H9 (cell line): ENCODE measurements at regions not wholly inside any gene's neighbourhood (a gene's known extent, or its start where the extent isn't known, plus 50 kb on each side); places are given as distances from the start of the nearest gene placed in this dataset.

Experiments used
- DNase-seq: peaks from one replicate; pipeline ENCODE4 v3.0.0-alpha.2; 2017
- H2AFZ ChIP-seq: one replicate; pipeline ENCODE4 v1.6.1; 2013; ENCODE audit warnings: mild to moderate bottlenecking, low read length, control low read depth, moderate library complexity
- H2AK5ac ChIP-seq: 2 replicates; pipeline ENCODE4 v1.6.1; 2013; ENCODE audit warnings: low read length, control low read depth, mixed read lengths; ENCODE audit not compliant: insufficient read length
- H2BK120ac ChIP-seq: one replicate; pipeline ENCODE4 v1.6.1; 2013; ENCODE audit warnings: low read depth, mild to moderate bottlenecking, low read length, control low read depth, inconsistent platforms; ENCODE audit not compliant: poor library complexity, severe bottlenecking
- H2BK12ac ChIP-seq: 2 replicates; pipeline ENCODE4 v1.6.1; 2013; ENCODE audit warnings: low read length, control low read depth, mixed read lengths, low read depth; ENCODE audit not compliant: insufficient read length
- H2BK15ac ChIP-seq: 2 replicates; pipeline ENCODE4 v1.6.1; 2013; ENCODE audit warnings: low read depth, low read length, control low read depth
- H2BK20ac ChIP-seq: one replicate; pipeline ENCODE4 v1.6.1; 2013; ENCODE audit warnings: low read depth, mild to moderate bottlenecking, low read length, control low read depth, inconsistent platforms; ENCODE audit not compliant: poor library complexity, severe bottlenecking
- H2BK5ac ChIP-seq: 2 replicates; pipeline ENCODE4 v1.6.1; 2013; ENCODE audit warnings: low read length, control low read depth, mixed read lengths; ENCODE audit not compliant: insufficient read length
- H3K14ac ChIP-seq: 2 replicates; pipeline ENCODE4 v1.6.1; 2013; ENCODE audit warnings: low read length, control low read depth; ENCODE audit not compliant: insufficient read depth
- H3K18ac ChIP-seq: 2 replicates; pipeline ENCODE4 v1.6.1; 2013; ENCODE audit warnings: low read depth, mild to moderate bottlenecking, mixed read lengths, low read length, control low read depth; ENCODE audit not compliant: insufficient read length
- H3K23ac ChIP-seq: 2 replicates; pipeline ENCODE4 v1.6.1; 2013; ENCODE audit warnings: low read length, control low read depth, mixed read lengths, low read depth; ENCODE audit not compliant: insufficient read length
- H3K23me2 ChIP-seq: 2 replicates; pipeline ENCODE4 v1.6.1; 2013; ENCODE audit warnings: low read depth, mild to moderate bottlenecking, mixed read lengths, low read length, control low read depth; ENCODE audit not compliant: insufficient read length, poor library complexity, severe bottlenecking
- H3K27ac ChIP-seq: 2 replicates; pipeline ENCODE4 v1.5.1; 2013; ENCODE audit warnings: low read length, control low read depth, mixed read lengths, low read depth; ENCODE audit not compliant: insufficient read length
- H3K27me3 ChIP-seq: 2 replicates; pipeline ENCODE4 v1.6.1; 2013; ENCODE audit warnings: low read length, control low read depth, inconsistent platforms; ENCODE audit not compliant: insufficient read depth
- H3K4ac ChIP-seq: 2 replicates; pipeline ENCODE4 v1.6.1; 2013; ENCODE audit warnings: low read depth, mild to moderate bottlenecking, control low read depth, inconsistent platforms, low read length, moderate library complexity
- H3K4me1 ChIP-seq: 2 replicates; pipeline ENCODE4 v1.6.1; 2013; ENCODE audit warnings: low read length, control low read depth, inconsistent platforms; ENCODE audit not compliant: insufficient read depth
- H3K4me2 ChIP-seq: 2 replicates; pipeline ENCODE4 v1.6.1; 2013; ENCODE audit warnings: low read length, control low read depth, mixed read lengths; ENCODE audit not compliant: insufficient read length, insufficient read depth
- H3K56ac ChIP-seq: 2 replicates; pipeline ENCODE4 v1.6.1; 2013; ENCODE audit warnings: low read depth, mild to moderate bottlenecking, mixed read lengths, low read length, control low read depth; ENCODE audit not compliant: insufficient read length
- H3K79me1 ChIP-seq: 2 replicates; pipeline ENCODE4 v1.6.1; 2013; ENCODE audit warnings: low read depth, mild to moderate bottlenecking, moderate library complexity, low read length, control low read depth, inconsistent platforms; ENCODE audit not compliant: insufficient read depth, poor library complexity, severe bottlenecking
- H3K79me2 ChIP-seq: 2 replicates; pipeline ENCODE4 v1.6.1; 2013; ENCODE audit warnings: low read length, control low read depth, inconsistent platforms; ENCODE audit not compliant: insufficient read depth
- H3K9ac ChIP-seq: 2 replicates; pipeline ENCODE4 v1.6.1; 2013; ENCODE audit warnings: low read length, control low read depth, mixed read lengths; ENCODE audit not compliant: insufficient read length; ENCODE audit errors: extremely low read depth
- H3K9me3 ChIP-seq: one replicate; pipeline ENCODE4 v1.6.1; 2013; ENCODE audit warnings: low read depth, low read length, inconsistent platforms; ENCODE audit not compliant: control insufficient read depth
- H3T11ph ChIP-seq: one replicate; pipeline ENCODE4 v1.6.1; 2013; ENCODE audit warnings: mild to moderate bottlenecking, low read length, control low read depth, inconsistent platforms
- H4K20me1 ChIP-seq: one replicate; pipeline ENCODE4 v1.6.1; 2013; ENCODE audit not compliant: control insufficient read depth, insufficient read length, insufficient read depth
- H4K5ac ChIP-seq: 2 replicates; pipeline ENCODE4 v1.6.1; 2013; ENCODE audit warnings: low read depth, mild to moderate bottlenecking, mixed read lengths, low read length, control low read depth; ENCODE audit not compliant: insufficient read length
- H4K8ac ChIP-seq: replicated peaks from 2 replicates; pipeline ENCODE4 v1.6.1; 2013; ENCODE audit warnings: low read length, control low read depth, mixed read lengths, low read depth; ENCODE audit not compliant: insufficient read length
- H4K91ac ChIP-seq: 2 replicates; pipeline ENCODE4 v1.6.1; 2013; ENCODE audit warnings: low read depth, mild to moderate bottlenecking, moderate library complexity, mixed read lengths, low read length, control low read depth; ENCODE audit not compliant: insufficient read length
- H3K27ac Mint-ChIP-seq, 3 experiments: 2 replicates in 2 of 3; 3 replicates in 1 of 3; pipeline ENCODE4 v1.8.0; 2020 to 2021; ENCODE audit warnings: mixed read lengths in 3 of 3, mild to moderate bottlenecking in 1 of 3, moderate library complexity in 1 of 3
- H3K27me3 Mint-ChIP-seq: 2 replicates; pipeline ENCODE4 v1.8.0; 2021; ENCODE audit warnings: low read depth, mild to moderate bottlenecking, moderate library complexity, mixed read lengths
- H3K36me3 Mint-ChIP-seq, 3 experiments: 2 replicates in 2 of 3; 3 replicates in 1 of 3; pipeline ENCODE4 v1.8.0; 2020 to 2021; ENCODE audit warnings: low read depth in 3 of 3, mixed read lengths in 3 of 3; ENCODE audit not compliant: insufficient read depth in 1 of 3
- H3K4me1 Mint-ChIP-seq, 2 experiments: 2 replicates each; pipeline ENCODE4 v1.8.0; 2020; ENCODE audit warnings: mixed read lengths in 2 of 2
- H3K4me3 Mint-ChIP-seq, 2 experiments: 2 replicates in 1 of 2; 3 replicates in 1 of 2; pipeline ENCODE4 v1.8.0; 2020 to 2021; ENCODE audit warnings: mild to moderate bottlenecking in 2 of 2, mixed read lengths in 2 of 2, moderate library complexity in 1 of 2
- H3K9me3 Mint-ChIP-seq, 2 experiments: 2 replicates in 1 of 2; 3 replicates in 1 of 2; pipeline ENCODE4 v1.8.0; 2020; ENCODE audit warnings: mild to moderate bottlenecking in 2 of 2, mixed read lengths in 2 of 2, moderate library complexity in 1 of 2
- WGBS: extraction: QIAGEN DNeasy Blood & Tissue Kit; methylation state at CpG from one replicate; pipeline ENCODE4 v1.1.7; 2013; ENCODE audit warnings: missing lambda C conversion rate, low lambda C conversion rate, mixed read lengths; ENCODE audit not compliant: insufficient read length; ENCODE audit errors: extremely low coverage; 5-methylcytosine and 5-hydroxymethylcytosine counted together
- TF ChIP-seq, protein P1 (sequence below): fragments of 200-600 bp; sonication (generic); conservative IDR thresholded peaks from 3 replicates; pipeline ENCODE4 v1.8.0; 2021; ENCODE audit warnings: antibody characterized with exemption, mild to moderate bottlenecking

GRCh38 chr6:97445407-97445806, 162.4 kb upstream of the MMS22L start:
- Histone ChIP-seq H4K20me1 (no peaks in the 10 kb centered on the region), H2AK5ac (no peak overlapping the region), H2BK20ac (no peak overlapping the region), H4K8ac (no peak overlapping the region), H3K79me1 (no peaks in the 10 kb centered on the region), H4K5ac (no peak overlapping the region), H3K56ac (no peak overlapping the region), H2BK5ac (no peak overlapping the region), H3K9ac (no peak overlapping the region), H3K79me2 (no peaks in the 10 kb centered on the region), H3K4me2 (no peak overlapping the region), H3K18ac (no peak overlapping the region), H3K4ac (no peak overlapping the region), H3K27me3 (no peaks in the 10 kb centered on the region), H3K14ac (no peak overlapping the region), H2AFZ (no peak overlapping the region), H3K4me1 (no peaks in the 10 kb centered on the region; the same call in 1 of the 2 replicates), H2BK15ac (no peak overlapping the region), H2BK12ac (no peak overlapping the region), H3K9me3 (no peaks in the 10 kb centered on the region), H3K23ac (no peak overlapping the region), H3T11ph (no peak overlapping the region), H3K23me2 (no peaks in the 10 kb centered on the region), H2BK120ac (no peak overlapping the region), H4K91ac (no peak overlapping the region), H3K27ac (no peak overlapping the region)
- H3K4me1 Mint-ChIP-seq: peaks cover 17 to 34% of the 10 kb centered on the region in 2 experiments
- H3K36me3 Mint-ChIP-seq: no peaks in the 10 kb centered on the region
- no peak overlapping the region for H3K27ac Mint-ChIP-seq
- no peaks in the 10 kb centered on the region for H3K27me3 Mint-ChIP-seq
- H3K9me3 Mint-ChIP-seq: peaks cover 0 to 4% of the 10 kb centered on the region in 2 experiments; a peak in 2 of 5 replicates
- H3K4me3 Mint-ChIP-seq: no peak overlapping the region
- TF ChIP-seq, protein P1, sequence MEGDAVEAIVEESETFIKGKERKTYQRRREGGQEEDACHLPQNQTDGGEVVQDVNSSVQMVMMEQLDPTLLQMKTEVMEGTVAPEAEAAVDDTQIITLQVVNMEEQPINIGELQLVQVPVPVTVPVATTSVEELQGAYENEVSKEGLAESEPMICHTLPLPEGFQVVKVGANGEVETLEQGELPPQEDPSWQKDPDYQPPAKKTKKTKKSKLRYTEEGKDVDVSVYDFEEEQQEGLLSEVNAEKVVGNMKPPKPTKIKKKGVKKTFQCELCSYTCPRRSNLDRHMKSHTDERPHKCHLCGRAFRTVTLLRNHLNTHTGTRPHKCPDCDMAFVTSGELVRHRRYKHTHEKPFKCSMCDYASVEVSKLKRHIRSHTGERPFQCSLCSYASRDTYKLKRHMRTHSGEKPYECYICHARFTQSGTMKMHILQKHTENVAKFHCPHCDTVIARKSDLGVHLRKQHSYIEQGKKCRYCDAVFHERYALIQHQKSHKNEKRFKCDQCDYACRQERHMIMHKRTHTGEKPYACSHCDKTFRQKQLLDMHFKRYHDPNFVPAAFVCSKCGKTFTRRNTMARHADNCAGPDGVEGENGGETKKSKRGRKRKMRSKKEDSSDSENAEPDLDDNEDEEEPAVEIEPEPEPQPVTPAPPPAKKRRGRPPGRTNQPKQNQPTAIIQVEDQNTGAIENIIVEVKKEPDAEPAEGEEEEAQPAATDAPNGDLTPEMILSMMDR: no peak
- WGBS: no CpG with 5 or more reads among the region's 3 CpGs
- no peak for DNase-seq
